ENCODE measurements at regions not wholly inside any gene's neighbourhood (a gene's known extent, or its start where the extent isn't known, plus 50 kb on each side); places are given as distances from the start of the nearest gene placed in this dataset.

GRCh38 chr5:6309949-6310348 is 68.4 kb downstream of the MED10 start:
- Mint-ChIP-seq H3K36me3 (no peaks in the 10 kb centered on the region), H3K4me3 (no peak overlapping the region), H3K27me3 (ENCODE audit: low read depth) (peaks cover 18% of the 10 kb centered on the region), H3K4me1 (no peaks in the 10 kb centered on the region), H3K9me3 (no peaks in the 10 kb centered on the region), H3K27ac (no peak overlapping the region)
- DNase-seq (ENCODE audit: low spot score in 2 of 2, unreplicated experiment in 2 of 2): no peak
- TF ChIP-seq, protein P1, sequence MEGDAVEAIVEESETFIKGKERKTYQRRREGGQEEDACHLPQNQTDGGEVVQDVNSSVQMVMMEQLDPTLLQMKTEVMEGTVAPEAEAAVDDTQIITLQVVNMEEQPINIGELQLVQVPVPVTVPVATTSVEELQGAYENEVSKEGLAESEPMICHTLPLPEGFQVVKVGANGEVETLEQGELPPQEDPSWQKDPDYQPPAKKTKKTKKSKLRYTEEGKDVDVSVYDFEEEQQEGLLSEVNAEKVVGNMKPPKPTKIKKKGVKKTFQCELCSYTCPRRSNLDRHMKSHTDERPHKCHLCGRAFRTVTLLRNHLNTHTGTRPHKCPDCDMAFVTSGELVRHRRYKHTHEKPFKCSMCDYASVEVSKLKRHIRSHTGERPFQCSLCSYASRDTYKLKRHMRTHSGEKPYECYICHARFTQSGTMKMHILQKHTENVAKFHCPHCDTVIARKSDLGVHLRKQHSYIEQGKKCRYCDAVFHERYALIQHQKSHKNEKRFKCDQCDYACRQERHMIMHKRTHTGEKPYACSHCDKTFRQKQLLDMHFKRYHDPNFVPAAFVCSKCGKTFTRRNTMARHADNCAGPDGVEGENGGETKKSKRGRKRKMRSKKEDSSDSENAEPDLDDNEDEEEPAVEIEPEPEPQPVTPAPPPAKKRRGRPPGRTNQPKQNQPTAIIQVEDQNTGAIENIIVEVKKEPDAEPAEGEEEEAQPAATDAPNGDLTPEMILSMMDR (IDR thresholded peaks at IDR 0.05; ENCODE audit: unreplicated experiment): no peak

DNA sequence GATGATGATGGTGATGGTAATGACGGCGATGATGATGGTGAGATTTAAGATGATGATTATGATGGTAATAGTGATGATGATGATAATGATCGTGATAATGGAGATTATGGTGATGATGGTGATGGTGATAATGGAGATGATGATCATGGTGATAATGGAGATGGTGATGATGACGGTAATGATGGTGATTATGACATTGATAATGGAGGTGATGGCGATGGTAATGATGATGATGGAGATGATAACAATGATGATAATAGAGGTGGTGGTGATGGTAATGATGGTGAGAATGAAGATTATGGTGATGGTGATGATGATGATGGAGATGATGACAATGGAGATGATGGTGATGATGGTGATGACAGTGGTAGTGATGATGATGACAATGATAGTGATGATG is 69.7 kb downstream of the MED10 start:
- H3K9me3 Mint-ChIP-seq: no peaks in the 10 kb centered on the region
- H3K27me3 Mint-ChIP-seq (ENCODE audit: low read depth): peaks cover 17% of the 10 kb centered on the region
- TF ChIP-seq, protein P1 (IDR thresholded peaks at IDR 0.05; ENCODE audit: unreplicated experiment): no peak
- H3K27ac Mint-ChIP-seq: no peak overlapping the region
- no peak for DNase-seq (ENCODE audit: low spot score in 2 of 2, unreplicated experiment in 2 of 2)
- no peaks in the 10 kb centered on the region for H3K36me3 Mint-ChIP-seq
- H3K4me3 Mint-ChIP-seq: no peak overlapping the region
- H3K4me1 Mint-ChIP-seq: no peaks in the 10 kb centered on the region

DNA sequence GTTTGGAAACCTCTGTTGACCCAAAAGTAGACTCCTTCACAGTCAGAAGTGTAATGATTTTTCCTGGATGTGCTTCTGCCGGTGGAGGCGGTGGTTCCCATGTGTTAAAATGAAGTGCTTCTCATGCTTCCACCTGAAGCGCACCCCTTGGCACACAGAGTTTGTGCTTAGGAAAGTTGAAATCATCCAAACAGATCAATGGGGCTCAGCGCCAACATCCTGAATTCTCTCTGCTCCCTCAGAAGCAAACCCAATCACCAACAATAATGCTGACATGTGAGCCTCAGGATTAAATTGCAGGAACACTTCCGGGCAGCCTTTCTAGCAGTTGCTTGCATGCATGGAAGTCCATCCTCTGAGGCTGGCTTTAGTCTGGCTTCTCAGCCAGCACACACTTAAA is 71.0 kb downstream of the MED10 start:
- no peaks in the 10 kb centered on the region for H3K36me3 Mint-ChIP-seq
- H3K4me3 Mint-ChIP-seq: no peak overlapping the region
- no peaks in the 10 kb centered on the region for H3K4me1 Mint-ChIP-seq
- no peaks in the 10 kb centered on the region for H3K9me3 Mint-ChIP-seq
- no peak for DNase-seq (ENCODE audit: low spot score in 2 of 2, unreplicated experiment in 2 of 2)
- H3K27ac Mint-ChIP-seq: no peak overlapping the region
- peaks cover 26% of the 10 kb centered on the region for H3K27me3 Mint-ChIP-seq (ENCODE audit: low read depth)
- TF ChIP-seq, protein P1 (IDR thresholded peaks at IDR 0.05; ENCODE audit: unreplicated experiment): no peak

- no peak overlapping the region for H3K27ac Mint-ChIP-seq
- no peaks in the 10 kb centered on the region for H3K4me1 Mint-ChIP-seq
- H3K4me3 Mint-ChIP-seq: no peak overlapping the region
- TF ChIP-seq, protein P1 (IDR thresholded peaks at IDR 0.05; ENCODE audit: unreplicated experiment): no peak
- no peaks in the 10 kb centered on the region for H3K36me3 Mint-ChIP-seq
- no peaks in the 10 kb centered on the region for H3K9me3 Mint-ChIP-seq
- DNase-seq (ENCODE audit: low spot score in 2 of 2, unreplicated experiment in 2 of 2): no peak
- peaks cover 40% of the 10 kb centered on the region for H3K27me3 Mint-ChIP-seq (ENCODE audit: low read depth)
These were observed 72.5 kb downstream of the MED10 start for GRCh38 chr5:6305853-6306252.

GRCh38 chr5:6302684-6303083 is 75.7 kb downstream of the MED10 start:
- H3K36me3 Mint-ChIP-seq: no peaks in the 10 kb centered on the region

More at GRCh38 chr5:6302684-6303083, 75.7 kb downstream of the MED10 start:
- Mint-ChIP-seq H3K4me1 (no peaks in the 10 kb centered on the region), H3K27ac (no peak overlapping the region), H3K4me3 (no peak overlapping the region), H3K27me3 (ENCODE audit: low read depth) (peaks cover 40% of the 10 kb centered on the region), H3K9me3 (no peaks in the 10 kb centered on the region)
- TF ChIP-seq, protein P1 (IDR thresholded peaks at IDR 0.05; ENCODE audit: unreplicated experiment): no peak
- DNase-seq (ENCODE audit: low spot score in 2 of 2, unreplicated experiment in 2 of 2): no peak

Measured in mesothelial cell of epicardium (in vitro differentiated cells).